Kidney epithelial cell (primary cell): ENCODE measurements at regions not wholly inside any gene's neighbourhood (a gene's known extent, or its start where the extent isn't known, plus 50 kb on each side); places are given as distances from the start of the nearest gene placed in this dataset.

Source experiments
- DNase-seq: peaks from one replicate; pipeline ENCODE4 v3.0.0-alpha.2; 2010; ENCODE audit warnings: low read depth
- H3K27me3 ChIP-seq: 2 replicates; pipeline ENCODE4 v1.6.0; 2011; ENCODE audit warnings: low read length; ENCODE audit not compliant: control insufficient read depth, insufficient read depth
- H3K36me3 ChIP-seq: 2 replicates; pipeline ENCODE4 v1.5.1; 2011; ENCODE audit warnings: low read length; ENCODE audit not compliant: control insufficient read depth, insufficient read depth
- H3K4me3 ChIP-seq: 2 replicates; pipeline ENCODE4 v1.5.1; 2011; ENCODE audit warnings: low read depth, mild to moderate bottlenecking, control low read depth, low read length
- TF ChIP-seq, protein P1 (sequence below): IDR thresholded peaks from 2 replicates; pipeline ENCODE4 v1.5.1; 2011; ENCODE audit warnings: mild to moderate bottlenecking, moderate library complexity, low read length, control low read depth, inconsistent platforms; ENCODE audit not compliant: insufficient read depth, poor library complexity, severe bottlenecking

DNA sequence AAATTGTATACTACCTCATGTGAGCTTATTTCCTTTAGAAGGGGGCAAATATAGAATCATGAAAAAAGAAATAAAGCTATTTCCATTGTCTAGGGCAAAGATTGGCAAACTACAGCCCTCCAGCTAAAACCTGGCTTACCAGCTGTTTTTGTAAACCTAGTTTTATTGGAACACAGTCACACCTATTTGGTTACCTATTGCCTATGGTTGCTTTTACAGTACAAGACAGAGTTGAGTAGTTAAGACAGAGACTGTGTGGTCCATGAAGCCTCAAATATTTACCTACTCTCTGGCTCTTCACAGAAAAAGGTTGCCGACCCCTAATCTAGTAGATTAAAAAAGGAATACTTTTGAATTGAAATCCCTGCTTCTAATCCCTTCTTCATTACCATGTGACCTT is 88.8 kb upstream of the ENPP6 start:
- Histone ChIP-seq H3K4me3 (no peak overlapping the region), H3K27me3 (no peaks in the 10 kb centered on the region), H3K36me3 (no peaks in the 10 kb centered on the region)
- DNase-seq = no peak
- TF ChIP-seq, protein P1, sequence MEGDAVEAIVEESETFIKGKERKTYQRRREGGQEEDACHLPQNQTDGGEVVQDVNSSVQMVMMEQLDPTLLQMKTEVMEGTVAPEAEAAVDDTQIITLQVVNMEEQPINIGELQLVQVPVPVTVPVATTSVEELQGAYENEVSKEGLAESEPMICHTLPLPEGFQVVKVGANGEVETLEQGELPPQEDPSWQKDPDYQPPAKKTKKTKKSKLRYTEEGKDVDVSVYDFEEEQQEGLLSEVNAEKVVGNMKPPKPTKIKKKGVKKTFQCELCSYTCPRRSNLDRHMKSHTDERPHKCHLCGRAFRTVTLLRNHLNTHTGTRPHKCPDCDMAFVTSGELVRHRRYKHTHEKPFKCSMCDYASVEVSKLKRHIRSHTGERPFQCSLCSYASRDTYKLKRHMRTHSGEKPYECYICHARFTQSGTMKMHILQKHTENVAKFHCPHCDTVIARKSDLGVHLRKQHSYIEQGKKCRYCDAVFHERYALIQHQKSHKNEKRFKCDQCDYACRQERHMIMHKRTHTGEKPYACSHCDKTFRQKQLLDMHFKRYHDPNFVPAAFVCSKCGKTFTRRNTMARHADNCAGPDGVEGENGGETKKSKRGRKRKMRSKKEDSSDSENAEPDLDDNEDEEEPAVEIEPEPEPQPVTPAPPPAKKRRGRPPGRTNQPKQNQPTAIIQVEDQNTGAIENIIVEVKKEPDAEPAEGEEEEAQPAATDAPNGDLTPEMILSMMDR = no peak

DNA sequence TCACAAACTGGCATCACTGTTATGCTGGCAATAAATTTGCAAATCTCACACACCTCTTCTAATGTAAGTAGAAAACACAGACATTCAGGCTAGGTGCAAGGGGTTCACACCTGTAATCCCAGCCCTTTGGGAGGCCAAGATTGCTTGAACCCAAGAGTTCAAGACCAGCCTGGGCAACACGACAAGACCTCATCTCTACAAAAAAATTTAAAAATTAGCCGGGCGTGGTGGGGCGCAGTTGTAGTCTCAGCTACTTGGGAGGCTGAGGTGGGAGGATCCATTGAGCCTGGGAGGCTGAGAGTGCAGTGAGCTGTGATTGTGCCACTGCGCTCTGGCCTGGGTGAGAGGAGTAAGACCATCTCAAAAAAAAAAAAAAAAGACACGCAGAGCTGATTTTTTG is 83.1 kb upstream of the ENPP6 start:
- Histone ChIP-seq H3K27me3 (no peaks in the 10 kb centered on the region), H3K36me3 (no peaks in the 10 kb centered on the region), H3K4me3 (no peak overlapping the region)
- TF ChIP-seq, protein P1 = no peak
- no peak for DNase-seq

DNA sequence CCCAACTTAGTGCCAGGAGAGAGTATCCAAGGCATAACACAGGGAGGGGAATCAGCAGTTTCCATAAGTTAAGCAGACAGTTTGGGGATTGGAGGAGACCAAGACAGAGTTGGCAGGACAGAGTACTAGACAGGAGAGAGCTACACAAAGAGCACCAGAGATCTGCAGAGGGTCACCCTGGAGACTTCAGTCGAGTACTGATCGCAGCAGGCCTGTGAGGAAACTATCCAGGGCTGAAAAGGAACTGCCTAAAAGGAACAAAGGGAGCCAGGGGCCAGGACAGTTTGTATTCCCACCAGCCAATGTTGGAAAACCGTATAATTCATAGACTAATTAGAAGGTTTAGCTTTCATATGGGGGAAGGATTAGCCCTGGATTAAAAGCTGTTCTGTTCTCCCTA is 80.6 kb upstream of the ENPP6 start:
- Histone ChIP-seq H3K4me3 (no peak overlapping the region), H3K27me3 (no peaks in the 10 kb centered on the region), H3K36me3 (no peaks in the 10 kb centered on the region)
- no peak for DNase-seq
- TF ChIP-seq, protein P1 = no peak

DNA sequence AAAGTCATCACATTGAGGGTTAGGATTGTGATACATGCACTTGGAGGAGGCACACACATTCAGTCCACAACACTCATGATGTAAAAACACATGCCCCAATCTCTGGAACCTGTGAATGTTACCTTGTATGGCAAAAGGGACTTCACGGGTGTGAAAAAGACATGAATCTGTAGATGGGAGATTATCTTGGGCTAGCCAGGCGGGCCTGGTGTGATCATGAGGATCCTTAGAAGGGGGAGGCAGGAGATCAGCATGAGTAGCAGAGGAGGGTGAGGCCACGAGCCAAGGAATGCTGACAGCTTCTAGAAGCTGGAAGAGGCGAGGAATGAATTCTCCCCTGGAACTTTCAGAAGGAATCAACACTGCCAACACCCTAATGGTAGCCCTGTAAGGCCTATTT is 77.5 kb upstream of the ENPP6 start:
- no peak for DNase-seq
- H3K4me3 ChIP-seq = no peak overlapping the region
- TF ChIP-seq, protein P1 = no peak
- no peaks in the 10 kb centered on the region for H3K27me3 ChIP-seq
- H3K36me3 ChIP-seq = no peaks in the 10 kb centered on the region

DNA sequence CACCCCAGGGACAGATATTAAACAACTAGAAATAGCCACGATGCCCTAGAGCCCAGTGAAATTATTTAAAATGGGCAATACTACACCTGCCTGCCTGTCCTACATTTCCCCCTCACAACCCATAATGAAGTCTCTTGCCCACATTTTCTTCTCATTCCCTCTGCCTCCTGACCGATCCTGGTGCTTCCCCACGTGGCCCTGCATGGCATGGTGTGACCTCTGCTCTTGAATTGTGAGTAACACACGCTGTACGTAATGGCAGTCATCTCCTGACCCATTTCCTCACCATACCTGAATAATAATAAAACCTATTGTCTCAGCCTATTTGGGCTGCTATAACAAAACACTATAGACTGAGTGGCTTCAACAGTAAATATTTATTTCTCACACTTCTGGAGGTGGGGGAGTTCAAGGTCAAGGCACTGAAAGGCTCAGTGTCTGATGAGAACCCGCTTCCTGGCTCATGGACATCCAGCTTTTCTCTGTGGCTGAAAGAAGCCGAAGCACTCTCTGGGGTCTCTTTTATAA is 77.0 kb upstream of the ENPP6 start:
- DNase-seq = no peak
- Histone ChIP-seq H3K36me3 (no peaks in the 10 kb centered on the region), H3K27me3 (no peaks in the 10 kb centered on the region), H3K4me3 (no peak overlapping the region)
- TF ChIP-seq, protein P1 = no peak

DNA sequence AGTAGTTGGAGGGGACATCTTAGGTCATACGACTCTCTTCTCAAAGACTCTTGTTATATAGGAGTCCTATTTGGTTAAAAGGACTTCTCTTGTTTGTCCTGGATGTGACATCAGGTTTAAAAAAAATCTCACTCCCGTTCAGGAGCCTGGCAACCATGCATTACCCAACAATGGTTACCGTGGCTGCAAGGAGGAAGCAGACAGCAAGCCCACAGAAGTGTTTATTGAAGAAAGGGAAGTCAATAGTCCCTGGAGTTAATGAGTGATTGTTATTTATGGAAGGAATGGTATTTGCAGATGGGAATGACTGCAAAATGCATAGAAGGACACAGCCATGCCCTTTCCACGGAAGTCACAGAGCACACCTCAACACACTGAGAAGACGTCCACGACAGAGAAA is 75.9 kb upstream of the ENPP6 start:
- no peak for DNase-seq
- no peak overlapping the region for H3K4me3 ChIP-seq
- no peaks in the 10 kb centered on the region for H3K36me3 ChIP-seq
- H3K27me3 ChIP-seq = no peaks in the 10 kb centered on the region
- TF ChIP-seq, protein P1 = no peak
